NCI-H345 treated with DMSO at 0.1 percent for 48 hours (cell line): ENCODE measurements at regions not wholly inside any gene's neighbourhood (a gene's known extent, or its start where the extent isn't known, plus 50 kb on each side); places are given as distances from the start of the nearest gene placed in this dataset.

Experiments
- DNase-seq: peaks from one replicate; lab custom pipeline; 2025; ENCODE audit not compliant: unreplicated experiment; lab: John Stamatoyannopoulos, UW

DNA sequence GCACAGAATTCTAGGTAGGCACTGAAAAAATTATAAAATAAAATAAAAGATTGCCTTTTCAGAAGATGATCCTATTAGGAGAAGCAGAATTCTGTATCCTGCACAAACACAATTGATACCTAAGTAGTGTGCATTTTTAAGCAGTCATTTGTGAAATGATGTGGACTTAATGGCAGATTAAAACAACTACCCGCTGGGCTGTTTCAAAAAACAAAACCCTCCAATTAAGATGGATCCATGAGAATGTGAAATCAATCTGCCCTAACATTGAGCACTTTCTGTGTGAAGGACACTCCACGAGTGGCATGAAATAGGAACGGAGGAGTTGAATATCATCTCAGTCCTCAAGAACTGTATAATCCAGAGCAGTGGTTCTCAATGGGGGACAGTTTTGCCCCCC lies 1012.8 kb upstream of the EEF2KMT start:
- DNase-seq, result no peak

DNA sequence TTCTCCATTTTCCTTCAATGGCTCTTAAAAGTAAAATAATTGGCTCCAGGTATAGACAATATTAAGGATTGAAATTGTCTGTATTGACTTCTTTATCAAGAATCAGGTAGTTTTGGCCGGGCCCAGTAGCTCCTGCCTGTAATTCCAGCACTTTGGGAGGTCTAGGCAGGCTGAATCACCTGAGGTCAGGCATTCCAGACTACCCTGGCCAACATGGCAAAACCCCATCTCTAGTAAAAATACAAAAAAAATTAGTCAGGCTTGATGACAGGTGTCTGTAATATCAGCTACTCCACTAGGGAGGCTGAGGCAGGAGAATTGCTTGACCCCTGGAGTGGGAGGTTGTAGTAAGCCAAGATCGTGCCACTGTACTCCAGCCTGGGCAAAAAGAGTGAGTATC lies 1008.5 kb upstream of the EEF2KMT start:
- DNase-seq, result no peak

DNA sequence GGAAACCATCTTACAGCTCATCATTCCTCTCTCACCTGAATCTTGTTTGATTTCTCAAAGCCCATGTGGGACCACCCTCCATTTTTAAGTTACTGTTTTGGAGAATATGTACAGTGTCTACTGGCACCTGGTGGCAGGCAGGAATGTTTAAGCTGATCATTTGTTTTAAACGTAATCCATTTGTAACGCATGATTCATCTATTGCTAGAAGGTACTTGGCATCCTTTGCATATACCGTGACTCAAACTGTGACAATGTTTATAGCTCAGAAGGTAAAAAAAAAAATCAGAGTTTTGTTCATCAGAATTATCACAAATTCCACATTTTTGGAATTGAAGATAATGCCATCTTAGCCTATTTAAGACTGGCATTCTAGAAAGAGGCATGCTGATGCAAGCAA lies 1007.5 kb upstream of the EEF2KMT start:
- DNase-seq, result no peak

DNA sequence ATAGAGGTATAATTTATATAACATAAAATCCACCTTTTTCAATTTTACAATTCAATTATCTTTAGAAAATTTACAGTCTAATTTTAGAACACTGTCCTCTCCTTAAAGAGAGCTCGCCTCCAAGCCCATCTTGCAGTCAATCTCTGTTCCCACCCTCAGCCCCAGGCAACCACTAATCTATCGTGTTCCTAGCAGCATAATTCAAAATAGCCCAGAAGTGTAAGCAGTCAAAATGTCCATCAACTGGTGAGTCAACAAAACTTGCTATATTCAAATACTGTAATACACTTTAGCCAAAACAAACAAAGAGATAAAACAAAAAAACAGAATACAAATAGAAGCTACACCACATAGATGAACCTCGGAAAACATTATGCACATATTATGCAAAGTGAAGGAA lies 1006.8 kb upstream of the EEF2KMT start:
- no peak for DNase-seq

DNA sequence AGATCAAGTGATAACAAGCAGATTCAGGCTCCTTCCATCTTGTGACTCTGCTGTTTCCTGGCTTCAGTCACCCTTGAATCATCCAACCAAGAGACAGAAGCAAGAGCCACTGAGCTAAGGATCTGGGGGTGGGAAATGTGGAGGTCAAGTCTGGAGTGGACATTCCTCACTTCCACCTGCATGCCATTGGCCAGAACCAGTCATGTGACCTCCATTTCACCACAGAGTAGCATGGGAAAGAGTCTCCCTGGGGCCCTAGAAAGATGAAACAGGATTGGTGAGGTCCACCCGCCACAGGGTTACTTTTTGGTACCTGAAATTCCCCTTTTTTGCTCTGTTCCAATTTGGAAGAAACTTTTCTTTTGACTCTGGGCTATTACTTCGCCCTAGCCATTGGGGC lies 1006.0 kb upstream of the EEF2KMT start:
- DNase-seq, result no peak

DNA sequence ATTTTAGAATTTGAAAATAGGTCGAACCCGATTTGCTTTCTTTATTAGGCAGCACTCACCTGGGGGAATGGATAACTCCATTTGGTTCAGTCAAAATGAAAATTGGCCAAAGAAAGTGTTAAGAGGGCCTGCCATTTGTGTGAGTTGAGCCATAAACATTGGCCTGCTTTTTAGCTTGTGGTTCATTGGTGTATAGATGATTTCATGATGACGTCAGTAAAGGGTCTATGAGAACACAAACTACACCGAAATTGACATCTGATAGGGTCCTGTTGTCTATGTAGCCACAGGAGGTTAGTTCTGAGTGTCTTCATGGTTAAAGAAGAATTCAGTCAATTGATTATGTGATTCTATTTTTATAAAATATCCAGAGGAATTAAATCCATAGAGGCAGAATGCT lies 1001.5 kb upstream of the EEF2KMT start:
- no peak for DNase-seq

DNA sequence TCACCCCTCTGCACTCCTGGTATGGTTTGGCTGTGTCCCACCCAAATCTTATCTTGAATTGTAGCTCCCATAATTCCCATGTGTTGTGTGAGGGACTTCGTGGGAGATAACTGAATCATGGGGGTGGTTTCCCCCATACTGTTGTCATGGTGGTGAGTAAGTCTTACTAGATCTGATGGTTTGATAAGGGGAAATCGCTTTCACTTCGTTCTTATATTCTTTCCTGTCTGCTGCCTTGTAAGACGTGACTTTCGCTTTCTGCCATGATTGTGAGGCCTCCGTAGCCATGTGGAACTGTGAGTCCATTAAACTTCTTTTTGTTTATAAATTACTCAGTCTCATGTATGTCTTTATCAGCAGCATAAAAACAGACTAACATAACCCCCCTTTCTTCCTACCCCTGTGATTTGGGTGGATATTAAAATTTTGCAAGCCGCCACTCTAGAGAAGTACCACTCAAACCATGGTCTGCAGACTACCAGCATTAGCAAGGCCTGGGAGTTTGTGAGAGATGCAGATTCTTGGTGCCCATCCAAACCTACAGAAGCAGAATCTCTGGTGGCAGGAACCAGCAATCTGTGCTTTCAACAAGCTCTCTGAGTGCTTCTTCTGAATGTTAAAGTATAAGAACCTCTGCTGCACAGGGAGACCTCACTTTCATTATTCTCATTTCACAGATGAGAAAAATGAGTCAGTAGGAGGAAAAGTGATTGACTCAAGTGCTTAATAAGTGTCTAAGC lies 999.5 kb upstream of the EEF2KMT start:
- DNase-seq, result no peak

DNA sequence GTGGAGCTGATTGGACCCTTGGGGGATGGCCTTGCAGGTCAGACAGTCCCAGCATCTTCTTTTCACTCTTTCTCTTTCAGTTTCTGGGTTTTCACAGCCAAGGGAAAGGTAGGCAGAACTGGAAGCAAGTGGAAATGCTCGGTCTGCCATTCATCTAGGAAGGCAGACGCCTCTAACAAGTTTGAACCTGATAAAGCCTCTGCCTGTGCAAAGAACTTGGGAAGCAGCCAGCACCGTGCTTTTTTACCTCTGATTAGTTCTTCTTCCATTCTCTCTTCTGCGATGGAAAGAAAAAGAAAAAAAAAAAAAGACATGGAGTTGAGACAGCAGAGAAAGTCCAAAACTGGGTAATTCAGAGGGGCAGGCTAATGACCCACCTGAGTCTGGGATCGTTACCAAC lies 997.8 kb upstream of the EEF2KMT start:
- DNase-seq, result no peak

DNA sequence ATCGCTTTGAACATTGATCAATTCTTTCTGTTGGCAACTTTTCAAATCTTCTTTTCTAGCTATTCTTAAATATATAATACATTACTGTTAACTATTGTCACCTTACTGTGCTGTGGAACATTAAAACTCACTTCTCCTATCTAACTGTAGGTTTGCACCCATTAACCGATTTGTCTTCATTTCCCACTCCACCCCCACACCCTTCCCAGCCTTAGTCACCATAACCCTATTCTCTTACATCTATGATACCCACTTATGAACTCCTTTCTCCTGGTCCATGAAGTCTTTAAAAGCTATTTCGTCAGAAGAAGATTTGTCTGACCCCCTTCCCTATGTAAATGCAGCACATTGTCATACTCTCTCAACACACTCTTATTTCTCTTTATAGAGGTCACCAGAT lies 993.4 kb upstream of the EEF2KMT start:
- no peak for DNase-seq

DNA sequence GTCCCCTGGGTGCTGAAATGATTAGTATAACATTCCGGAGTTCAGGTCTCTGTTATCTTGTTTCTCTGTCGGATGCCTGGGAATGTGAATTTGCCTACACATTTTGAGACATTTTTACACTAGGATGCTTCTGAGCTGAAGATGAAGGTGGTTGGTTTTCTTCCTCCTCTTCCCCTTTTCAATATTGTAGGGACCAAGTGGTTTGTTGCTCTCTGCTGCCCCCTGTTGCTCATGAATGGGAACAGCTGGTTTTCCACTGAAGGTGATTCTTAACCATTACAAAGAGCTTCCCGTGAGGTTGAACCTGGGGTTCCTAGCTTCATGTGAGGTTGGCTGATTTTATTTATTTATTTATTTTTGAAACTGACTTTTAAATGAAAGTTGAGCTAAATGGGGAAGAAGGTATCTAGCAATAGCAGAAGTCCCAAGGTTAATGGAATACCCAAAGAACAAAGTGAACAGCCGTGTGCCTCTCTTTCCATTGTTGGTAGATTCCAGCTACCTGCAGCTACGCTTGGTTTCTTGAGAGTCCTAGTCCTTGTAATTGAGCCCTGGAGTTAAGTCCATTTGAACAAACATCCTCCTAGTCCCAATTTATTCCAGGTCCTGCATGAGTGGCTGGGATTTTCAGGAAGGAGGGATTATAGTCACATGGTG lies 983.9 kb upstream of the EEF2KMT start:
- no peak for DNase-seq

DNA sequence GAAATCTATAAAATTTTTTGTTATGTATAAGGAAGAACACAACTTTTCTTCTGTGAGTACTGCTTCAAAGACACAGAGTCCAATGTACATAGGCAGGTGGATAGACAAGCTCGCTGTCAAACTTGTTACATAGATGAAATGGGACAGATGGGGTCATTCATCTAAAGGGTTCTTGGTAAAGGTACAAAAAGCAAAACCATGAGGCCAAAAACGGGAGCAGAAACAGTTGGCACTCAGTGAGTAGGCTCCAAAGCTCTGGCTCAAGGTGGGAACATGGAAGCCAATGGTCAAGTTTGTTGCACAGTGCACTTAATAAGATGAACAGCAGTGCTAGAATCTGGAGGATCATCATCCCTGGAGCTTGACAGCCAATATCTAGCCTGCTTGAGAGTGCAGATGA lies 979.0 kb upstream of the EEF2KMT start:
- DNase-seq, result no peak

DNA sequence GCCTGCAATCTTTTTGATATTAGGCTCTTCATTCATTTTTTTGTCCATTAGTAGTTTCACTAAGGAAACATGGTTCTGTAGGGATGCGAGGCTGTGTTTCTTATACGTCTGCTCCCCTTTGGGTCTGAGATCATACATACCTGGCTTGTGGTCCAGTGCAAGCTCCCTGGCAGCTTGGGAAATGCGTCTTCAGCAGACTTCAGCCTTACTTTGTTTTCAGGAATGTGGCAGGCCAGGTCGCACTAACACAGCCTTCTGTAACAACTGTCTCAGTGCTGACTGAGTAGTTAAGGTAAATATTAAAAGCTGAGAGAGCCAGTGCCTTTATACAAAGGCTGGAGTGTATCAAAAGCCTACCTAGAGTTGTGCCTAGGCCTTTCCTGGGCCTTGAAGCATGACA lies 970.5 kb upstream of the EEF2KMT start:
- no peak for DNase-seq

DNA sequence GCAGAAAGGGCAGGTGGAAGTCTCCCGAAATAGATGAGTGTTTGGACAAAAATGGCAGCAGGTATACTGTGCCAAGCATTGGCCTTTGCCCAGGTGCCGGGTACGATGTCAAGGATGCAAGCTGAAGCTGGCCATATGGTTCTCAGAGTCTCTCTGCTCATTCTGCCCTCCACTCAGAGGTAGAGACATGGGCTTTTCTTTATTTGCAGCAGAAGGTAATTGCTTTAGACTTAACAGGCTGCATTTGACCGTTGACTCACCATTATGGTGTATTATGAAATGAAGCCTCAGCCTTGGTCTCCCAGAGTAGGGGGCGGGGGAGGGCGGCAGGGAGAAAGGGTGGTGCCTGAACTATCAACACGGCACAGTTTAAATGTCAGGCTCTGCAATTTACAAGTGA lies 969.1 kb upstream of the EEF2KMT start:
- DNase-seq, result no peak

DNA sequence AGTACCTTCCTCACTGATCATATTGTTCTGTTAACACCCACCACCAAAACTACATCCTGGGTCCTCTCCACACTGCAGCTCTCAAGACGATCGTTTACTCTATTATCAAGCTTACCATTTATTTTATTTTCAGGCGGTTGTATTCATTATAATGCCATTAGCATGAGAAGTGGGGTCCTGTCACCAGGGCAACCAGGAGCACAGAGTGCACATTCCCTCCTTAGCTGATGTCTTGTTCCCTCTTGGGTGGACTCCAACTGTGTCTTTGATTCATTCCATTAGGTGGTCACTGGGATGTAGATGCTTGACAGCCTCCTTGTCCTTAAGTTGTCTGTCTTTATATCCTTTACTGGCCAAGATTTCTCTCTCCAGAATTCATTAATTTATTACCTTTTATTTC lies 965.9 kb upstream of the EEF2KMT start:
- no peak for DNase-seq

DNA sequence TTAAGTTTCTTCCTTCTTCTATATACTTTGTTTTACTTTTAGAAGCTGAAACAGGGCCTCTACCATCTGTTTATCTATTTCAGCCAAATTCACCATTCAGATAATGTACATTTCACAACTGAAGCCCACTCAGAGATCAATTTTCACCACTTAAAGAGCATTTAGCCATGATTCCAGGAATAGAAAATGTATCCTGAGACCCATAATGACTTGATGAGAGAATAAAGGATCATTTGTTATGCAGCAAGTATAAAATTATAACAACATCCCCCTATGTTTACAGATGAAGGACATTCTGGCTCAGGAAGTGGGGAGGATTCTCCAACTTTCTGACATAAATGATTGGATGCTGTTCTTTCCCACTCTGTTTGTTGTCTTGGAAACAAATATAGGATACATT lies 962.1 kb upstream of the EEF2KMT start:
- no peak for DNase-seq

DNA sequence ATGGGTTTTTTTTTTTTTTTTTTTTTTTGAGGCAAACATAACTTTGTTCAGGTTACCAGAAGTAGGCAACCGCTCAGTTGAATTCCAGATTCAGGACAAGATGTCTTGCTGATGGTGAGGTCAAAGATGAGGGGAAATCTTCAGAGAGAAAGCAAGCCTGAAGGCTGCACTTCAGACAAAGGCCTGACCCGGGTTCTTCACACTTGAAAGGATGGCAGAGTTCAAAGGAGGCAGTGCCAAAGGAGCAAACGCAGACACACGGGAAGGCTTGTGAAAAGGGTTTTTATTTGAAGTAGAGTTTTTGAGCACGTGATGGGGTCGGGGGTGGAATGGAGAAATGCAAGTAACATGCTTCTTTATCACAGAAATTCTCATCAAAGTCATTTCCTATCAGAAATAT lies 960.2 kb upstream of the EEF2KMT start:
- no peak for DNase-seq

DNA sequence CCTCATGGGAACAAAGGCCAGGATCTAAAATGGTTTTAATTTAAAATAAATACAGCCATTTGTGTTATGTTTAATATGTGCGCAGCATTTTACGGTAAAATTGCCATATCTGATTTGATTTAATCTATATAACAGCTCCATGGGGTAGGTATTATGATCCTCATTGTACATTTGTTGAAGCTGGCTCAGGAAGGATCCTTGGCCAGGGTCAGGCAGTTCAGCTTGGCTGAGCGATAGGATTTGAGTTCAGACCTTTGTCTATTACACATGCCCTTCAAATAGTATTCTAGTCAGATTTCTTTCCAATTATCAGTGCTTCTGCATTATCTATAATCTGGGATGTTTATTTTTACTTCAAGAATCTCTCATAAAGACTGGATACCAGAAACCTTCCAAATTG lies 950.4 kb upstream of the EEF2KMT start:
- no peak for DNase-seq

DNA sequence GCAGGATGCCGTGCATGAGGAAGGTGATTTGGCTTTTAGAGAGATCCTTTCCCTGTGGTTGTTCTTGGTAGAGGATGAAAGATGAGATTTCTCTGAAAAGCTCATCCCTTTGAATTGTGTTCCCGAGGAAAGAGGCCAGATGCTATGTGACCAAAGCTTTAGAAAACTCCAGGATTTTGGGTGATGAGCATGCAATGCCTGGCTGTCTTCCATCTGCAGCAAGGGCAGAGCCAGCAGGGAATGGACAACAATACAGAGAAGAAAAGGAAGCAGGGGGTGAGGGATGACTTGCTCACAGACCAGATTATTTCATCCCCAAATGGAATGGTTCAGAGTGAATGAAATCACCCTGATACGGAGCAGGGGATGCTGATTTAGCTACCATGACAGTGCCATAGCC lies 949.7 kb upstream of the EEF2KMT start:
- DNase-seq, result no peak

DNA sequence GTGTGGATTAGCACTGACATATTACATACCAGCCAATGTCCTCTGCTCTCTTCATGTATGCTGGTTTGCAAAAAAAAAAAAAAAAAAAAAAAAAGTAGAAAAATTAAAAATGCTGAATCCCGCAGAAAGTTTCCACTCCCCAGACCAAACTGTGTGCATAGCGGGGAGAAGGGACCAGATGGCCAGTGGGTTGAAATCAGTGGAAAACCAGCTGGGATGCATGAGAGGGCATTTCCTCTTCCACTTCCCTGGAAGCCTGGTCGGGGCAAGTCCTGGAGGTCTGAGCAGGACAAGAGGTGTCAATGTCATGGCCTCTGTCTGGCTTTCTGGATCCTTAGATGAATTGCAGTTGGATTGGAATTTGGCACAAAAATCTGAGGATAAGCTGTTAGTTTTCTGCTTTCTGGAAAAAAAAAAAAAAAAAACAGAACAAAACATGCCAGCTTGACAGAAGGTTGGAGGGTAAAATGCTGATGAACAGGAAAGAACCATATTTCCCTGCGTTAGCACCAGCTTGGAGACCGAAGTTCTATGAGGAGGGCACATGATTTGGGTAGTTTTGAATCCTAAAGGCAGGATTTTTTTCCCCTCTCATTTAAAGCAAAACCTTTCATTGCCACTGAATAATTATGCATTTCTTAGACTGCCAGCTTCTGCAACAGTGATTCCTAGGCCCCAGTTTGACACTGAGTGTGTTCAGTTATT lies 941.5 kb upstream of the EEF2KMT start:
- DNase-seq, result no peak

DNA sequence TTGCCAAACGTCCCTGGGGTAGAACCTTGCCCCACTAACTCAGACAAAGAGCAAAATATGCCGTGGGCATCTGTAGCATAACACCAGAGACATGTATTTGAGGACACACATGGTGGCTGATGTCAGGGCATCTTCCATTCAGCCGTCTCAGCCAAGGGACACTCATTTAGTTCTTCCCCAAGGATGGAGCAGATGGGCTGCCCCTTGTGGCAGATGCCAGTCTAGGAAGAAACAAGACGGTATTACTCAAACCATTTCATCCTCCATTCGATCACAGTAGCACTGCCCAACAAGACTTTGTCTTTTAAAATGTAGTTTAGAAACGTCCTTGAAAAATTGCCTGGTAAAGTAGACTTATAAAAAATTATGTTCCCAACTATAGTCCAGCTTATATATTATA lies 937.6 kb upstream of the EEF2KMT start:
- no peak for DNase-seq

DNA sequence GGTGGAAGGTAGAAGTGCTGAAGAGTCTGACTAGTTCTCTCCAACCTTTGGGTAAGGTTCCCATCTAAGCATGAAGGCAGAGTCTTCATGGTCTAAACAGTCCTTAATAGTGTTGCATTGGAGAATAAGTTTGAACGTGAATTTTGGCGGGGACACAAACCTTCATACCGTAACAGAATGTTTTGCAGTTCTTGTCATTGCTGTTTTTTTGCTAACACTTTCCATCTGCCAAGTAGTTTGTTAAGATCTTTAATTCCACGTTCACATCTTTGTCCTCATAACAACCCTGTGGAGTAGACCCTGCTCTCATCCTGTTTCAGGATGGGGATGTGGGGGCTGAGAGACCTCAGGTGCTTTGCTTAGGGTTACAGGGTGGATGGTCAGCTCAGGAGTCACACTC lies 936.9 kb upstream of the EEF2KMT start:
- DNase-seq, result no peak

DNA sequence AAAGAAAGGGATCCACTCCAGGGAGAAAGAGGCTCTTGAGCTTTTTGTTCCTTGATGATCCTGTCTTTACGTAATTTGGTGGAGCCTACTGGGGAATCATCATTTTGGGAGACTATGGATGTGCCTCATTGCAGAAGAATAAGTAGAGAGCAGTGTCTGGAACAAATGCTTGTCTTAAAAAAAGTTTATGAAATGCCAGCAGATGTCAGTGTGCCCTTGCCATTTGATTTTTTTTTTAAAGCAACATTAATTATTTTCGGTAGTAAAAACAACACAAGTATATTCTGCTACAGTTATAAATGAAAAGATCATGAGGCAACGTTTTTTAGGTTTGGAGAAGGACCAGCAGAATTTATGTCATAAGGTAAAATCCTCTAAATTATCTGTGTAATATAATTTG lies 934.8 kb upstream of the EEF2KMT start:
- no peak for DNase-seq
